Hepatic stellate cell (primary cell): ENCODE measurements at regions not wholly inside any gene's neighbourhood (a gene's known extent, or its start where the extent isn't known, plus 50 kb on each side); places are given as distances from the start of the nearest gene placed in this dataset.

ENCODE experiments used
- DNase-seq: peaks from one replicate; pipeline ENCODE4 v3.0.0; 2011; ENCODE audit warnings: low spot score

- no peak for DNase-seq
These were observed 168.6 kb downstream of the TMTC3 start for GRCh38 chr12:88310666-88311065.

- no peak for DNase-seq
These were observed 171.4 kb downstream of the TMTC3 start for GRCh38 chr12:88313554-88313953.

GRCh38 chr12:88314706-88315105, 172.6 kb downstream of the TMTC3 start:
- DNase-seq: no peak

GRCh38 chr12:88318726-88319125, 176.6 kb downstream of the TMTC3 start:
- DNase-seq: no peak

- peak; percentile 22 for DNase-seq
These were observed 183.1 kb downstream of the TMTC3 start for GRCh38 chr12:88325076-88325815.

GRCh38 chr12:88325816-88326189, 183.7 kb downstream of the TMTC3 start:
- no peak for DNase-seq

- DNase-seq: no peak
These were observed 185.2 kb downstream of the TMTC3 start for GRCh38 chr12:88327276-88327675.

- DNase-seq: no peak
These were observed 186.0 kb downstream of the TMTC3 start for GRCh38 chr12:88328090-88328489.

- no peak for DNase-seq
These were observed 187.7 kb downstream of the TMTC3 start for GRCh38 chr12:88329833-88330232.

- DNase-seq: no peak
These were observed 192.2 kb downstream of the TMTC3 start for GRCh38 chr12:88334271-88334670.

- DNase-seq: no peak
These were observed 194.1 kb downstream of the TMTC3 start for GRCh38 chr12:88336076-88336739.

GRCh38 chr12:88338486-88338885, 196.4 kb downstream of the TMTC3 start:
- no peak for DNase-seq

- no peak for DNase-seq
These were observed 197.3 kb downstream of the TMTC3 start for GRCh38 chr12:88339254-88339949.

GRCh38 chr12:88339966-88340365, 197.9 kb downstream of the TMTC3 start:
- no peak for DNase-seq

- no peak for DNase-seq
These were observed 200.2 kb downstream of the TMTC3 start for GRCh38 chr12:88342251-88342806.

GRCh38 chr12:88351146-88351545, 209.0 kb downstream of the TMTC3 start:
- DNase-seq: no peak

- DNase-seq: no peak
These were observed 212.6 kb downstream of the TMTC3 start for GRCh38 chr12:88354691-88355090.

- DNase-seq: no peak
These were observed 218.2 kb downstream of the TMTC3 start for GRCh38 chr12:88360343-88360742.

- DNase-seq: no peak
These were observed 218.8 kb downstream of the KITLG start for GRCh38 chr12:88361493-88361892.

- no peak for DNase-seq
These were observed 217.8 kb downstream of the KITLG start for GRCh38 chr12:88362439-88362838.

GRCh38 chr12:88365403-88365802, 214.9 kb downstream of the KITLG start:
- DNase-seq: no peak

GRCh38 chr12:88366101-88366500, 214.2 kb downstream of the KITLG start:
- DNase-seq: no peak

- no peak for DNase-seq
These were observed 213.0 kb downstream of the KITLG start for GRCh38 chr12:88367231-88367630.
